ENCODE measurements at regions not wholly inside any gene's neighbourhood (a gene's known extent, or its start where the extent isn't known, plus 50 kb on each side); places are given as distances from the start of the nearest gene placed in this dataset.
A peak's percentile ranks its signal among the peaks of the same experiment; 100 is the strongest.

GRCh38 chr13:37495046-37495445 lies 103.5 kb downstream of the POSTN start:
- DNase-seq (ENCODE audit: low spot score) = no peak
- H3K4me1 Mint-ChIP-seq (ENCODE audit: low read depth) = peaks cover 53% of the 10 kb centered on the region
- no peak for TF ChIP-seq CTCF (IDR thresholded peaks at IDR 0.05)

DNA sequence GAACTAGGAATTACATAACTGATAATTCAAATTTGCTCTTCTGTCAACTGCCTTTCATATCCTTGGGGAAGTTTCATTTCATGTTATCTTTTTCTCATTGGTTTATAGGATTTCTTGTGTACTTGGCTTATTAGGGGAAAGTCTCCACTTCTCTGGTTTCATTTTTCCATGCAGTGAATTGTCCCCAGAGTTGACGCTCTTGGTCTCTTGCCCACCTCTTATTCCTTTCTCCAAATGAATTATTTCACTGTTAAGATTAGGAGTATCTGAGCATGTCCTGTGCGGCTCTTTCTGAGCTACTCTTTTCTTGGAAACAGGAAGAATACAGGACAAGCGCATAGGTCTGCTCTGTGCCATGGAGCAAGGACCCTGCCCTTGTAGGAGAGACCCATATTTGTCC lies 104.8 kb downstream of the POSTN start:
- no peak for TF ChIP-seq CTCF (IDR thresholded peaks at IDR 0.05)
- H3K36me3 Mint-ChIP-seq (ENCODE audit: low read depth) = peaks cover 1% of the 10 kb centered on the region
- no peaks in the 10 kb centered on the region for H3K27me3 Mint-ChIP-seq (ENCODE audit: low read depth)
- H3K27ac Mint-ChIP-seq (ENCODE audit: unreplicated experiment) = peak overlapping the region; percentile 69
- peaks cover 2% of the 10 kb centered on the region for H3K9me3 Mint-ChIP-seq (ENCODE audit: low read depth)
- H3K4me3 Mint-ChIP-seq (ENCODE audit: unreplicated experiment) = no peak overlapping the region
- H3K4me1 Mint-ChIP-seq (ENCODE audit: low read depth) = peaks cover 66% of the 10 kb centered on the region
- no peak for DNase-seq (ENCODE audit: low spot score)

More at GRCh38 chr13:37495046-37495445, 103.5 kb downstream of the POSTN start:
- Mint-ChIP-seq H3K4me3 (ENCODE audit: unreplicated experiment) (no peak overlapping the region), H3K36me3 (ENCODE audit: low read depth) (peaks cover 2% of the 10 kb centered on the region), H3K27ac (ENCODE audit: unreplicated experiment) (no peak overlapping the region), H3K27me3 (ENCODE audit: low read depth) (no peaks in the 10 kb centered on the region), H3K9me3 (ENCODE audit: low read depth) (peaks cover 2% of the 10 kb centered on the region)

DNA sequence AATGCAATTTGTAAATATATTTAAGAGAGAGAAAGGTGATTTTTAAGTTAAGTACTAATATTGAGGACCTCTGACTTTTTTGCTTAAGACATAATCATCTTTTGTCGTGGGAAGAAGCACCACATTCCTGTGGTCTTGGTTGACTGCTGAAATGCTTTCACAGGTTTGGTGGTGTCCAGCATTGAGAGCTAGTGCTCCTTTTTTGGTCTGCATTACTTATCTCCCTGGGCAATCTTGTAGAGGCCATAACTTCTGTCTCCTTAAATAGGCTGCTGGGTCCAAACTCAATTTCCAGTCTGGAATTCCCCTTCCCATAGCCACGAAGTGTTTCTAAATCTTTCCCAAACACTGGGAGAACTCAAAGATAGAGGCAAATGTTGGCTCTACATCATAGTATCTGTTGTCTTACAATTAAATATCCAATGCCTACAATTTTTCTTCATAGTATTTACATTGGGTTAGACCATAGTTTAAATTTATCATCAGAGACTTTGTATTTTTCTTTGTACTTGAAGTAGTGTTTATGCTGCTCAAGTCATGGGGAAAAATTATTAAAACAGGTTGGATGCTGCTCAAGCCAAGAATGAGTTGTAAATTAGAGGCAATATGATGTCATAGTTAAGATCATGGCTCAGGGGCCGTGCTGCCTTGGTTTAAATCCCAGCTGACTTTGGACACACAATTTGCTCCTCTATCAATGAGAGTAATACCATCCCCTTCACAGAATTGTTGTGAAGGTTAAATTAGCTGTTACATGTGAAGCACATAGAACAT lies 105.6 kb downstream of the POSTN start:
- peak overlapping the region; percentile 86 for H3K27ac Mint-ChIP-seq (ENCODE audit: unreplicated experiment)
- H3K36me3 Mint-ChIP-seq (ENCODE audit: low read depth) = no peaks in the 10 kb centered on the region
- peaks cover 75% of the 10 kb centered on the region for H3K4me1 Mint-ChIP-seq (ENCODE audit: low read depth)

GRCh38 chr13:37492075-37492474 lies 106.5 kb downstream of the POSTN start:
- no peak for TF ChIP-seq CTCF (IDR thresholded peaks at IDR 0.05)

More for the DNA sequence above, 105.6 kb downstream of the POSTN start:
- DNase-seq (ENCODE audit: low spot score) = no peak
- peaks cover 2% of the 10 kb centered on the region for H3K9me3 Mint-ChIP-seq (ENCODE audit: low read depth)
- no peak overlapping the region for H3K4me3 Mint-ChIP-seq (ENCODE audit: unreplicated experiment)
- no peaks in the 10 kb centered on the region for H3K27me3 Mint-ChIP-seq (ENCODE audit: low read depth)
- TF ChIP-seq CTCF (IDR thresholded peaks at IDR 0.05) = no peak

DNA sequence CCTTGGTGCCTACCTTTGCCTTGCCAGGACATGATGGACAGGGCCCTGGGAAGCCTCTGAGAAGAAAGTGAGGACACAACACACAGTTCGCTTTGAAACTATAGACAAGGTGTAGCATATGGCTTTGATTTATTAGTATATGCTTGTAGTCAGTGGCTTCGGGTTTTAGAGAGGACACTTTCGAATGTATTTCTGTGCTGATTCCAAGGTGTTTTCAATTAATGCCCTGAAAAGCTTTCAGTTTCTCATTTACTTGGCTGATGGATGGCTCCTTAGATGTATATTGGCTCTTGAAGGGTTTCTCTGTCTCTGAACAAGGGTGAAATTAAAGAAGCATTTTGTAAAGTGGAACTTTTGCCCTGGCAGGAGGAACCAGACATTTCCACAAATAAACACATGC lies 106.9 kb downstream of the POSTN start:
- peaks cover 5% of the 10 kb centered on the region for H3K9me3 Mint-ChIP-seq (ENCODE audit: low read depth)
- TF ChIP-seq CTCF (IDR thresholded peaks at IDR 0.05) = no peak
- H3K27ac Mint-ChIP-seq (ENCODE audit: unreplicated experiment) = peak overlapping the region; percentile 83
- DNase-seq (ENCODE audit: low spot score) = no peak
- no peak overlapping the region for H3K4me3 Mint-ChIP-seq (ENCODE audit: unreplicated experiment)
- peaks cover 2% of the 10 kb centered on the region for H3K36me3 Mint-ChIP-seq (ENCODE audit: low read depth)
- no peaks in the 10 kb centered on the region for H3K27me3 Mint-ChIP-seq (ENCODE audit: low read depth)
- H3K4me1 Mint-ChIP-seq (ENCODE audit: low read depth) = peaks cover 86% of the 10 kb centered on the region

More at GRCh38 chr13:37492075-37492474, 106.5 kb downstream of the POSTN start:
- Mint-ChIP-seq H3K9me3 (ENCODE audit: low read depth) (peaks cover 5% of the 10 kb centered on the region), H3K27me3 (ENCODE audit: low read depth) (no peaks in the 10 kb centered on the region), H3K36me3 (ENCODE audit: low read depth) (peaks cover 2% of the 10 kb centered on the region), H3K4me1 (ENCODE audit: low read depth) (peaks cover 81% of the 10 kb centered on the region), H3K4me3 (ENCODE audit: unreplicated experiment) (no peak overlapping the region), H3K27ac (ENCODE audit: unreplicated experiment) (peak overlapping the region; percentile 83)
- DNase-seq (ENCODE audit: low spot score) = no peak
